ENCODE measurements at regions not wholly inside any gene's neighbourhood (a gene's known extent, or its start where the extent isn't known, plus 50 kb on each side); places are given as distances from the start of the nearest gene placed in this dataset.

- Histone ChIP-seq H3K27ac (ENCODE audit: insufficient read depth, low read depth, low read length) (no peak overlapping the region), H2AFZ (ENCODE audit: low read depth, low read length) (no peak overlapping the region), H4K20me1 (replicated peaks; ENCODE audit: control insufficient read depth, extremely low read depth, insufficient read depth, low read length) (no peaks in the 10 kb centered on the region), H3K4me1 (ENCODE audit: control insufficient read depth, extremely low read depth, insufficient read depth, low read length) (no peaks in the 10 kb centered on the region), H3K4me3 (replicated peaks in 1 of 3; ENCODE audit: insufficient read depth in 1 of 3, low read depth in 1 of 3, low read length in 3 of 3) (no peak overlapping the region), H3K4me2 (ENCODE audit: insufficient read depth, low read length) (no peak overlapping the region), H3K27me3 (ENCODE audit: control insufficient read depth in 2 of 2, insufficient read depth in 2 of 2, low read length in 2 of 2) (no peaks in the 10 kb centered on the region), H3K9me1 (replicated peaks; ENCODE audit: control insufficient read depth, extremely low read depth, insufficient read depth, low read length) (no peaks in the 10 kb centered on the region), H3K9me3 (replicated peaks; ENCODE audit: control insufficient read depth, insufficient read depth, low read length) (peaks cover 3% of the 10 kb centered on the region), H3K9ac (replicated peaks; ENCODE audit: extremely low read depth, insufficient read depth, low read length) (no peak overlapping the region), H3K36me3 (ENCODE audit: control insufficient read depth in 2 of 2, extremely low read depth in 1 of 2, insufficient read depth in 2 of 2, low read length in 2 of 2) (no peaks in the 10 kb centered on the region), H3K79me2 (ENCODE audit: control insufficient read depth, insufficient read depth, low read length) (no peaks in the 10 kb centered on the region)
- DNase-seq (ENCODE audit: low read depth, low spot score) (no peak), FAIRE-seq (no peak)
- TF ChIP-seq POLR2AphosphoS5 (IDR thresholded peaks at IDR 0.05; ENCODE audit: insufficient read depth, low read depth, low read length) (no peak), GATA2 (IDR thresholded peaks at IDR 0.05; ENCODE audit: insufficient read depth, insufficient read length, low read depth, low read length) (no peak), FOS (IDR thresholded peaks at IDR 0.05; ENCODE audit: borderline replicate concordance, insufficient read depth, low read length) (no peak), CTCF (IDR thresholded peaks at IDR 0.05; ENCODE audit: extremely low read depth in 1 of 2, insufficient read depth in 1 of 2, low read depth in 1 of 2, low read length in 2 of 2) (no peak), MYC (IDR thresholded peaks at IDR 0.05; ENCODE audit: low read depth, low read length) (no peak), JUN (IDR thresholded peaks at IDR 0.05; ENCODE audit: borderline replicate concordance, insufficient read depth, insufficient read length, low read depth) (no peak), EZH2 (IDR thresholded peaks at IDR 0.05; ENCODE audit: borderline replicate concordance, low read depth, low read length, severe bottlenecking) (no peak), MAX (IDR thresholded peaks at IDR 0.05; ENCODE audit: insufficient read depth, insufficient read length) (no peak), POLR2A (IDR thresholded peaks at IDR 0.05; ENCODE audit: low read depth, low read length) (no peak)
- CTCF ChIA-PET: no interaction called here
- dilution Hi-C loops (cut with MboI; ENCODE audit: extremely low pct_ligation_motif_present, low sequenced_read_pairs): no loop called here
- intact Hi-C loops (cut with micrococcal nuclease): no loop called here
- POLR2A ChIA-PET: no interaction called here
- BruUV-seq (replicated peaks): no TSS peak
These were observed 1149.5 kb downstream of the VRK1 start for GRCh38 chr14:97946641-97947040.
